AG04449 (cell line): ENCODE measurements at regions not wholly inside any gene's neighbourhood (a gene's known extent, or its start where the extent isn't known, plus 50 kb on each side); places are given as distances from the start of the nearest gene placed in this dataset.

Experiments
- CTCF ChIA-PET: fragments of 350-600 bp; formaldehyde crosslinking; extraction: SDS; loops from one replicate; lab custom pipeline; 2021; ENCODE audit warnings: antibody characterized with exemption; lab: Yijun Ruan, JAX
- POLR2A ChIA-PET: fragments of 400-600, 350-600 bp; formaldehyde crosslinking; extraction: SDS; loops from one replicate; lab custom pipeline; 2020; ENCODE audit warnings: antibody characterized with exemption, inconsistent platforms; lab: Yijun Ruan, JAX
- DNase-seq: peaks from one replicate; pipeline ENCODE4 v3.0.0-alpha.2; 2010; ENCODE audit warnings: low read depth, low spot score
- H3K4me3 ChIP-seq: 2 replicates; pipeline ENCODE4 v1.5.1; 2011; ENCODE audit warnings: low read depth, mild to moderate bottlenecking, control low read depth, low read length
- TF ChIP-seq, protein P1 (sequence below): IDR thresholded peaks from one replicate; pipeline ENCODE4 v1.5.1; 2011; ENCODE audit warnings: mild to moderate bottlenecking, moderate library complexity, low read length, control low read depth, inconsistent platforms; ENCODE audit not compliant: insufficient read depth; ENCODE audit errors: missing control alignments

- H3K4me3 ChIP-seq, result no peak overlapping the region
- TF ChIP-seq, protein P1, sequence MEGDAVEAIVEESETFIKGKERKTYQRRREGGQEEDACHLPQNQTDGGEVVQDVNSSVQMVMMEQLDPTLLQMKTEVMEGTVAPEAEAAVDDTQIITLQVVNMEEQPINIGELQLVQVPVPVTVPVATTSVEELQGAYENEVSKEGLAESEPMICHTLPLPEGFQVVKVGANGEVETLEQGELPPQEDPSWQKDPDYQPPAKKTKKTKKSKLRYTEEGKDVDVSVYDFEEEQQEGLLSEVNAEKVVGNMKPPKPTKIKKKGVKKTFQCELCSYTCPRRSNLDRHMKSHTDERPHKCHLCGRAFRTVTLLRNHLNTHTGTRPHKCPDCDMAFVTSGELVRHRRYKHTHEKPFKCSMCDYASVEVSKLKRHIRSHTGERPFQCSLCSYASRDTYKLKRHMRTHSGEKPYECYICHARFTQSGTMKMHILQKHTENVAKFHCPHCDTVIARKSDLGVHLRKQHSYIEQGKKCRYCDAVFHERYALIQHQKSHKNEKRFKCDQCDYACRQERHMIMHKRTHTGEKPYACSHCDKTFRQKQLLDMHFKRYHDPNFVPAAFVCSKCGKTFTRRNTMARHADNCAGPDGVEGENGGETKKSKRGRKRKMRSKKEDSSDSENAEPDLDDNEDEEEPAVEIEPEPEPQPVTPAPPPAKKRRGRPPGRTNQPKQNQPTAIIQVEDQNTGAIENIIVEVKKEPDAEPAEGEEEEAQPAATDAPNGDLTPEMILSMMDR, result no peak
- ChIA-PET POLR2A (no interaction called here), CTCF (interaction anchor here (1.0 to 10.0 kb wide), 11 partner anchors 9 to 242 kb away, joined by 3 to 429 read pairs (median 21); no protein-coding TSS in a partner anchor)
- DNase-seq, result no peak
Observed at GRCh38 chr1:207965392-207966387, 54.8 kb upstream of the CD34 start.

DNA sequence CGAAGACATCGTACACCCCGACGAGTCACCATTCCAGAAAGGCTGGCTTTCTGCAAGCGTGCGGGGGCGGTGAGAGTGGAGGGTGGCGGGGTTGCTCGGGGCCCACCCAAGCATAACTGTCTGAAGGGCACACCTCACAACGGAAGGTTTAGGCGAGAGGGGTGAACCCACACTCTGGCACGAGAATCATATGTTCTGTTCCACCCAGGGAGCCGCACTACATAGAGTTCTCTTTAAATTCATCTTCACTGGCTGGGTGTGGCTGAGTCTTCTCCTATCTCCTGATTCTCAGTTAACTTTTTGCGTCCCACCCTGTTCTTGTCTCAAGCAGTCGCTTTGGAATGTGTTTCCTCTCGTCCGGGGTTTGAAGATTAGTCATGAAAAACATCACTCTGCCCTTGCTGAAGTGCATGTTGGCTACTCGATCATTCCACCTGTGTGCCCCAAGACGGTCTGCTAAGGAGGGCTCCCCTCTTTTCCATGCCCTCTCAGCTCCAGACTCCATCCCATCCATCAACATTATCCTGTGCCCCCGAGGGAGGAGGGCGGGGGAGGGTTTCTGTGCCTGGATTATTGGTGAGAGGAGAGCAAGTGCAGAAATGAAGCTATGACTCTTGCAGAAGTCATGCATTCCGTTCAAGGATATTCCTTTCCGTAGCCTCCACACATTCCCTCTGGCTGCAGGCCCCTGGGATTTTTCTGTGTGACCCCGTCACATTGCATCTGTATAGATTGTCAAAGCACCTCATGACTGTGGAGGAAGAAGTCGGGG is 53.5 kb upstream of the CD34 start:
- TF ChIP-seq, protein P1, result no peak
- no peak overlapping the region for H3K4me3 ChIP-seq
- CTCF ChIA-PET, result interaction anchor here (0.7 to 10.0 kb wide), 23 partner anchors 9 to 243 kb away, joined by 3 to 429 read pairs (median 10); no protein-coding TSS in a partner anchor
- no peak for DNase-seq
- POLR2A ChIA-PET, result interaction anchor here (1.9 kb wide), 1 partner anchor 79 kb away, joined by 12 read pairs; no protein-coding TSS in a partner anchor

DNA sequence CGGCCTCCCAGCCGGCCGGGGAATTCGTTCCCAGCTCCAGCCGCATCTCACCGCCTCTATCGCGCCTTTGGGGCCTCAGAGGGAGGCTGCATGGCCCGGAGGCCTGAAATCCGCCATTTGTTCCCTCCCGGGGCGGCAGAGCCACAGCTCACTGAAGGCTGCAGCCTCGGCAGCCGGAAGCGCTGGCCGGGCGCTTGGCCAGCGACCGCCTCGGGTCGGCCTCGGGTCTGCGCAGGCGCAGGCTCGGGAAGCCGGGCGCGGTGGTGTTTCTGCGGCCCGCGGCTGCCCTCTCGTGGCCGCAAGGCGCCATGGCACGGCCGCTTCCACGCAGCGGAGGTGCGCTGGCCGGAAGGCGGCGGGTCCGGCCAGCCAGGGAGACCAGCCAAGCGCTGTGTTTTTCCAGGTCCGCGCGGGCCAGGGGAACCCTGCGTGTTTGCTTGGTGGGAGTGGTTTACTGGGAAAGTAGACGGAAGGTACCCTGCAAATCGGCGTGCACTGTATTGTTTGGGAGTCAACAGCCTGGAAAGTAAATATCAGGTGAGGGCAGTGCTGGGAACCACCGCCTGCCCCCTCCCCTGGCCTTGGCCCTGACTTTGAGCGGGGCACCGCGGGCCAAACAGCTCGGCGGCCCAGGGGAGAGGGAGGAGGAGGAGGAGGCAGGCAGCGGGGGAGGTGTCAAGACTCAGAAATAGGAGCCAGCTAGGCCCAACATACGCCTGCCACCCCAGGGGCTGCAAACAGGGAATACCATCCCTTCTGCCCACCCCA is 52.7 kb upstream of the CD34 start:
- peak overlapping the region; percentile 61 for H3K4me3 ChIP-seq
- TF ChIP-seq, protein P1, result peak; percentile 96
- CTCF ChIA-PET, result interaction anchor here (0.6 to 10.0 kb wide), 52 partner anchors 9 to 281 kb away, joined by 3 to 429 read pairs (median 5); partner anchors contain the start of gene CD34
- no peak for DNase-seq
- POLR2A ChIA-PET, result interaction anchor here (1.0 to 1.9 kb wide), 2 partner anchors 76 to 79 kb away, joined by 7 to 12 read pairs; no protein-coding TSS in a partner anchor

- ChIA-PET POLR2A (interaction anchor here (1.0 to 1.9 kb wide), 2 partner anchors 76 to 78 kb away, joined by 7 to 12 read pairs; no protein-coding TSS in a partner anchor), CTCF (interaction anchor here (0.6 to 10.0 kb wide), 50 partner anchors 9 to 282 kb away, joined by 3 to 429 read pairs (median 5); partner anchors contain the start of gene CD34)
- H3K4me3 ChIP-seq, result peak overlapping the region; percentile 61
- no peak for DNase-seq
- TF ChIP-seq, protein P1, result no peak
Observed at GRCh38 chr1:207962716-207963426, 51.9 kb upstream of the CD34 start.
